ENCODE measurements at regions not wholly inside any gene's neighbourhood (a gene's known extent, or its start where the extent isn't known, plus 50 kb on each side); places are given as distances from the start of the nearest gene placed in this dataset.

DNA sequence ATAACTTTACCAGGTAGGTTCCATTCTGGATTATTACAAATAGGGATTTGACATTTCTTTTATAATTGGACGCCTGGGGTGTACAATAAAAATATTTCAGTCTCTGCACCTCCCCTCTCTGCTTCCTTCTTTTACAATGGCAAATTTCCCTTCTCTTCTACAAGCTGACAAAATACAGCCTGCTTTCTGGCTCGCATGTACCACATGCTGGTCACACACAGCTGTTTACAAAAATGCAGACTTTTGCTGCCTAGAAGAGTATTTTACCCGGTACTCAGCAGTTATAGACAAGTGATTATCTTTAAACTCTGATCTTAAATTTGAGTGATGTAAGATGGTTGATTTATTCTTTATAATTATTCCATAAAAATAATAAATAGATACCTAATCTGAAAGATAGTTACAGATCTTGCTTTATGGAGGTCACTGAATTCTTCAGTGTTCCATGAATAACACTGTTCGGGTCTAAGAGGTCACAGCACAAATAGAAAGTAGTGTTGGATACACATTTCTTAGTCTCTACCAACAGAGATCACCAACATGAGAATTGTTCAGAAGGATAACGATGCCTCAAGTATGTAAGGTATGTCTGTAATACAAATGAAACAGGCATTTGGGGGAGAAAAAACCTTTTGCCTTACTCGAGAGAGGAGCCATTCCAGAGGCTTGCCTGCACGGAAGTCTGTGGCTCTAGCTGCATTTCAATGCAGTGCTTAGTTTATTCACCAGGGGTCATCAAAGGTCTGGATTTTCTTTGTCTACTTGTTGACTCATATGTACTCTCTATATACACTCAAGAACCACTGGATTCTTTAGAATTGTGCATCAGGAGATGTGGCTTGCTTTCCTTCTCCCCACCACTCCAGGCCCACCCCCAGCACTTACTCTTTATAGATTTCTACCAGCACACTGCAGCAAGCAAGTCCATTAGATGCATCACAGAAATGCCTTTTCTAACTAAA lies 206.6 kb upstream of the RFX3 start:
- H3K4me3 ChIP-seq: no peak overlapping the region
- peaks cover 37% of the 10 kb centered on the region for H3K4me1 Mint-ChIP-seq
- no peaks in the 10 kb centered on the region for H3K36me3 Mint-ChIP-seq

DNA sequence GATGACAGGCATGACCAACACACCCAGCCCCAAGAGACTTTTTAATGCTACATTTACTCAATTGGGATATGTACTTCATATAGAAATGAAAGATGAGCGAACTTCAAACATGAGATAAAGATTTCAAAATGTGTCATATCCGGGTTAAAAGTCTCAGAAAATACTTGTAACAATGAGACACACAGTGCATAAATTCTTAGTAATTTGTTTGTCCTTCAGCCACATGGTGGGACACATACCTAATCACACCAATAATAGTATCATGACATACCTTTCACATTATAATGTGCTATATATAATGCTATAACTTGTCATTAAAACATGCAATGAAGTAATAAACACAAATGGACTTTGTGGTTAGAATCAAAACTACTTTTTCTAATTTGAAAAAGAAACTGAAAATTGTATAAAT lies 204.7 kb upstream of the RFX3 start:
- peaks cover 19% of the 10 kb centered on the region for H3K4me1 ChIP-seq
- no peak overlapping the region for H3K27ac Mint-ChIP-seq
- H2AFZ ChIP-seq (replicated peaks): no peak overlapping the region
- H3K27me3 ChIP-seq: no peaks in the 10 kb centered on the region
- peaks cover 4% of the 10 kb centered on the region for H3F3A ChIP-seq (ENCODE audit: low read depth)
- no peaks in the 10 kb centered on the region for H3K9me3 ChIP-seq (ENCODE audit: low read depth)
- H3K36me3 ChIP-seq: no peaks in the 10 kb centered on the region
- H3K4me2 ChIP-seq: no peak overlapping the region
- H4K20me1 ChIP-seq (ENCODE audit: low read depth): no peaks in the 10 kb centered on the region
- H3K4me3 Mint-ChIP-seq: no peak overlapping the region
- DNase-seq (ENCODE audit: low spot score): no peak
- TF ChIP-seq EZH2phosphoT487 (IDR thresholded peaks at IDR 0.05) (no peak), EZH2 (IDR thresholded peaks at IDR 0.05) (no peak), CTCF (IDR thresholded peaks at IDR 0.05) (no peak)
- H3K9me3 Mint-ChIP-seq: peaks cover 6% of the 10 kb centered on the region
- H3K27ac ChIP-seq: no peak overlapping the region
- no peaks in the 10 kb centered on the region for H3K36me3 Mint-ChIP-seq
- no peak overlapping the region for H3K9ac ChIP-seq
- H3K4me3 ChIP-seq: no peak overlapping the region
- H3K4me1 Mint-ChIP-seq: peaks cover 30% of the 10 kb centered on the region
- peaks cover 7% of the 10 kb centered on the region for H3K27me3 Mint-ChIP-seq (ENCODE audit: insufficient read depth, low read depth)
- H3K79me2 ChIP-seq (ENCODE audit: low read depth): no peaks in the 10 kb centered on the region

More for the DNA sequence above, 206.6 kb upstream of the RFX3 start:
- H2AFZ ChIP-seq (replicated peaks): no peak overlapping the region
- H3K4me2 ChIP-seq: peak overlapping the region; percentile 1
- no peak overlapping the region for H3K27ac ChIP-seq
- Mint-ChIP-seq H3K27ac (peak overlapping the region; percentile 95), H3K9me3 (peaks cover 13% of the 10 kb centered on the region), H3K27me3 (ENCODE audit: insufficient read depth, low read depth) (peaks cover 7% of the 10 kb centered on the region), H3K4me3 (peak overlapping the region; percentile 65)
- H3K9me3 ChIP-seq (ENCODE audit: low read depth): no peaks in the 10 kb centered on the region
- H3K27me3 ChIP-seq: no peaks in the 10 kb centered on the region
- H3F3A ChIP-seq (ENCODE audit: low read depth): peaks cover 4% of the 10 kb centered on the region
- H3K4me1 ChIP-seq: peaks cover 19% of the 10 kb centered on the region
- DNase-seq (ENCODE audit: low spot score): peak; percentile 81
- no peaks in the 10 kb centered on the region for H3K36me3 ChIP-seq
- no peaks in the 10 kb centered on the region for H4K20me1 ChIP-seq (ENCODE audit: low read depth)
- no peaks in the 10 kb centered on the region for H3K79me2 ChIP-seq (ENCODE audit: low read depth)
- no peak overlapping the region for H3K9ac ChIP-seq
- TF ChIP-seq EZH2phosphoT487 (IDR thresholded peaks at IDR 0.05): no peak
- peak; percentile 79 for TF ChIP-seq CTCF (IDR thresholded peaks at IDR 0.05)

DNA sequence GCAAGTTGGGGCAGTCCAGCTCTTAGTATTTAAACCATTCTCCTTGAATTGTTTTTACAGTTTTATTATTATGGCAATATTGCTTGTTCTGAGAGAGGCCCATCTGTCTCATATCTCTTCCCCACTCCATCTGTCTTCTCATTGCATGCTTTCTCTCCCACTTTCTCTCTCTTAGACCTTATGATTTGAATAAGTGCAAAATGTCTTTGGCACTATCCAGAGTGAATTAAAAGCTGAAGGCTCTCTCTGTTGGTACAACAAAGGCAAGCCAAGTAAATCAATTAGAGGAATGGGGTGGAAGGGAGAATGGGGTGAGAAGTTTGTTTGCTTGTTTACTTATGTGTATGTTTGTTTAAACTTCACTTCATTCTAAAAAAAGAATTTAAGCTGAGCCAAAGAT lies 195.3 kb upstream of the RFX3 start:
- H2AFZ ChIP-seq (replicated peaks): no peak overlapping the region
- H3K27me3 Mint-ChIP-seq (ENCODE audit: insufficient read depth, low read depth): no peaks in the 10 kb centered on the region
- no peaks in the 10 kb centered on the region for H3K79me2 ChIP-seq (ENCODE audit: low read depth)
- H3K9me3 ChIP-seq (ENCODE audit: low read depth): peaks cover 7% of the 10 kb centered on the region
- H3K9ac ChIP-seq: no peak overlapping the region
- H3F3A ChIP-seq (ENCODE audit: low read depth): no peaks in the 10 kb centered on the region
- peaks cover 8% of the 10 kb centered on the region for H3K9me3 Mint-ChIP-seq
- H3K36me3 Mint-ChIP-seq: peaks cover 2% of the 10 kb centered on the region
- H3K4me3 Mint-ChIP-seq: no peak overlapping the region
- H3K27me3 ChIP-seq: no peaks in the 10 kb centered on the region
- DNase-seq (ENCODE audit: low spot score): no peak
- H3K4me2 ChIP-seq: no peak overlapping the region
- H3K4me1 ChIP-seq: no peaks in the 10 kb centered on the region
- H3K4me3 ChIP-seq: no peak overlapping the region
- TF ChIP-seq EZH2phosphoT487 (IDR thresholded peaks at IDR 0.05): no peak
- TF ChIP-seq EZH2 (IDR thresholded peaks at IDR 0.05): no peak
- no peak for TF ChIP-seq CTCF (IDR thresholded peaks at IDR 0.05)
- no peaks in the 10 kb centered on the region for H4K20me1 ChIP-seq (ENCODE audit: low read depth)
- no peaks in the 10 kb centered on the region for H3K36me3 ChIP-seq
- no peak overlapping the region for H3K27ac Mint-ChIP-seq
- no peaks in the 10 kb centered on the region for H3K4me1 Mint-ChIP-seq
- no peak overlapping the region for H3K27ac ChIP-seq

All from neural progenitor cell (in vitro differentiated cells).